B cell (primary cell): ENCODE measurements at regions not wholly inside any gene's neighbourhood (a gene's known extent, or its start where the extent isn't known, plus 50 kb on each side); places are given as distances from the start of the nearest gene placed in this dataset.

Source experiments
- CTCF ChIP-seq: fragments of 200-600 bp; IDR thresholded peaks from one replicate; pipeline ENCODE4 v1.8.0; 2022; ENCODE audit warnings: antibody characterized with exemption, mild to moderate bottlenecking
- EZH2 ChIP-seq: IDR thresholded peaks from 2 replicates; pipeline ENCODE4 v1.6.1; 2012; ENCODE audit warnings: borderline replicate concordance, low read depth, mild to moderate bottlenecking, moderate library complexity, low read length; ENCODE audit not compliant: insufficient read depth, poor library complexity, severe bottlenecking

GRCh38 chr2:41111836-41112627 is 660.1 kb upstream of the SLC8A1 start:
- TF ChIP-seq CTCF = no peak
- TF ChIP-seq EZH2 = no peak
